HAP-1 (cell line): ENCODE measurements at regions not wholly inside any gene's neighbourhood (a gene's known extent, or its start where the extent isn't known, plus 50 kb on each side); places are given as distances from the start of the nearest gene placed in this dataset.

Experiments
- DNase-seq, 2 experiments: peaks; one replicate each; pipeline ENCODE4 v3.0.0-alpha.2; 2016 to 2020; ENCODE audit warnings: low spot score in 2 of 2
- H3K27me3 ChIP-seq: fragments of 250-450 bp; sonication (Bioruptor Pico); 2 replicates; pipeline ENCODE4 v1.5.1; 2020; ENCODE audit warnings: low read depth, mild to moderate bottlenecking, moderate library complexity
- H3K36me3 ChIP-seq: fragments of 250-450 bp; sonication (Bioruptor Pico); replicated peaks from 2 replicates; pipeline ENCODE4 v1.5.1; 2020; ENCODE audit warnings: mild to moderate bottlenecking
- H3K4me1 ChIP-seq: fragments of 250-450 bp; sonication (Bioruptor Pico); 2 replicates; pipeline ENCODE4 v1.5.1; 2020; ENCODE audit warnings: mild to moderate bottlenecking
- H3K4me3 ChIP-seq: fragments of 250-450 bp; sonication (Bioruptor Pico); 2 replicates; pipeline ENCODE4 v1.5.1; 2020; ENCODE audit warnings: mild to moderate bottlenecking, moderate library complexity
- H3K9me3 ChIP-seq: fragments of 250-450 bp; sonication (Bioruptor Pico); 2 replicates; pipeline ENCODE4 v1.5.1; 2020; ENCODE audit warnings: mild to moderate bottlenecking, moderate library complexity
- in situ Hi-C: fragments of 300-500 bp; cut with MboI; formaldehyde crosslinking; loops from 3 replicates; pipeline ENCODE4 v1.14.3; 2020; ENCODE audit warnings: low sequenced_read_pairs, inconsistent platforms, mixed read lengths

DNA sequence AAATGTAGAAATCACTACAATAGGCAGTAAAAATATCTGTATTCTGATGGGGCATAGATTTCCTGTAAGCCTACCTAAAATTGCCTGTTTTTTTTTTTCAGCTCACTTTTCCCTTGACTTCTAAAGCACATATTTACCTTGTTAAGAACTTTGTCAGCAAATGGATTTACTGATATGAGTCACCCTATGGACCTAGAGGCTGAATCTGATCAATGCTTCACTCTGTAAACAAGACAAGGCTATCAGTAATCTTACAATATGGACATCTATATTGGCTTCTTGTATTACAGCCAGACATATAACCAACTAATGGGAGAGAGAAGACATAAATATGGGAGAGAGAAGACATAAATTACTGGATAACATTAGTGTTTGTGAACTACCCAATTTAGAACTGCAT, 792.7 kb upstream of the CHD1 start:
- Histone ChIP-seq H3K4me1 (no peaks in the 10 kb centered on the region), H3K36me3 (no peaks in the 10 kb centered on the region), H3K27me3 (no peaks in the 10 kb centered on the region), H3K4me3 (no peak overlapping the region), H3K9me3 (no peaks in the 10 kb centered on the region)
- in situ Hi-C loops, result no loop called here
- DNase-seq, result no peak

DNA sequence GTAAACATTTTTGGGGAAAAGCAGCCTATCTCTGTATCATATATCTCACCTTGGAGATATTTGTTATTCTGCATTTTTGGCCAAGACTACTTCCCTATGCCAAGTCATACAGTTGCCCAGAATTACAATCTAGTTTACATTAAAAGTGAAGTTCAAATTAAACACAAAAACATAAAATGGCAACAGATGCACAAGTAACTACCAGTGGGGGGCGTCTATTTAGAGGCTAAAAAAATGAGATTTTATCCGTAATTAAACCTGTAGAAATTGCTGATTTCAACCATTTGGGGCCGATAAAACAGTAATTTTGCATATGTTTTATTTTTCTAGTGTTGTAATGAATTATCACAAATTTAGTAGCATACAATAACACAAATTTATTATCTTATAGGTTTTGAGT, 787.1 kb upstream of the CHD1 start:
- H3K9me3 ChIP-seq, result no peaks in the 10 kb centered on the region
- H3K4me3 ChIP-seq, result no peak overlapping the region
- H3K4me1 ChIP-seq, result no peaks in the 10 kb centered on the region
- in situ Hi-C loops, result no loop called here
- H3K36me3 ChIP-seq, result no peaks in the 10 kb centered on the region
- H3K27me3 ChIP-seq, result no peaks in the 10 kb centered on the region
- no peak for DNase-seq

DNA sequence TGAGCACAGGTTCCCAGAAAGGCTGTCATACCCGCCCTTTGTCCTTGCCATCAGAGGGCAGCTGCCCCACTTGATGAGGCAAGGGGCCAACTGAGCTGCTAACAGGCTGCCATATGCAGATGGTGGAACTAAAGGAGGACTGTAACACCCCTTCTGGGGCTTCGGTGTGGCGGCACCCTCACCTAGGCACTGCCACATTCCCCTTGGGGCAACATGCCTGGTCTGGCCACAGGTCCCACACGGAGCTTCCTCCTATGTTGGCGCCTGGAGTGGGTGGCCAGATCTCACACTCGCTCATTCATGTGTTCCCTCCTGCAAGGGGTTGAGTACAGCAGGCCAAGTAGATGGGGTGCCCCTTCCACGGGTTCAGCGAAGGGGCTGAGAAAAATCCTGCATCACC, 777.4 kb upstream of the CHD1 start:
- in situ Hi-C loops, result no loop called here
- no peak for DNase-seq
- no peak overlapping the region for H3K4me3 ChIP-seq
- H3K4me1 ChIP-seq, result no peaks in the 10 kb centered on the region
- H3K9me3 ChIP-seq, result no peaks in the 10 kb centered on the region
- H3K36me3 ChIP-seq, result no peaks in the 10 kb centered on the region
- no peaks in the 10 kb centered on the region for H3K27me3 ChIP-seq

DNA sequence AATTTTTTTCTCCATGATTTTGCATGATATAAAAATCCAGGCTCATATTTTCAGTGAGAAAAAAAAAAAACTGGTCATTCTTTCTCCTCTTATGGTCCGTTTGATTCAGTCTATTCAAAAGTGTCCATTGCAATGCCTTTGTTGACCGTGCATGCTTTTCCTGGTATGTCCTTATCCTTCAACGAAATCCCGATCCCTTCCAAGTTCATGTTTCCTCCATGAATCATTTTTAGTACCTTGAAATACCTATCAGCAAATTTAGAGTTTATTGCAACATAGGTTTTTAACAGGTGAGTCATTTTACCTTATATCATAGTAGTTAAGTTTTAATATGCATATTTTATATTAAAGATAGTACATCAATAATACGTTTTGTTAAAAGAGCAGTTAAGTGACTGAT, 773.8 kb upstream of the CHD1 start:
- no peak overlapping the region for H3K4me3 ChIP-seq
- H3K4me1 ChIP-seq, result no peaks in the 10 kb centered on the region
- no peaks in the 10 kb centered on the region for H3K27me3 ChIP-seq
- no peaks in the 10 kb centered on the region for H3K36me3 ChIP-seq
- H3K9me3 ChIP-seq, result no peaks in the 10 kb centered on the region
- in situ Hi-C loops, result no loop called here
- no peak for DNase-seq

DNA sequence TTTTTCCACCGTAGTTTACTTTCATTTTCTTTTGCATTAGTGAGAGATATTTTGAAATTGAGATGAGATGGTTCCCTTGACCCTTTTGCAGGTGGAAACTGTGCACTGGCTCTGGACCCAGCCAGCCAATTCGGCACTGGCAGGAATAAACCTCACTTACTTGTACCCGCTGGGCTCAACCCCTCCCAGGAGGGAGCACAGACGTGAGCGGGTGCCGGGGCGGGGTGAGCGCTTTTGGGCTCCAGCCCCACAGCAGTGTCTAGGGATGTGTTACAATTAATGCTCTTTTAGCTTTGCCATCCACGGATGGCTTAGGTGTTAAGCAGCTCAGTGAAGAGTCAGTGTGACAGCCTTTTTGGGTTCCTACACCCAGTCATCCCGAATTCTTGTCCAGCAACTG, 766.1 kb upstream of the CHD1 start:
- DNase-seq, result no peak
- Histone ChIP-seq H3K4me3 (no peak overlapping the region), H3K27me3 (no peaks in the 10 kb centered on the region), H3K4me1 (no peaks in the 10 kb centered on the region), H3K9me3 (no peaks in the 10 kb centered on the region), H3K36me3 (no peaks in the 10 kb centered on the region)
- in situ Hi-C loops, result no loop called here

DNA sequence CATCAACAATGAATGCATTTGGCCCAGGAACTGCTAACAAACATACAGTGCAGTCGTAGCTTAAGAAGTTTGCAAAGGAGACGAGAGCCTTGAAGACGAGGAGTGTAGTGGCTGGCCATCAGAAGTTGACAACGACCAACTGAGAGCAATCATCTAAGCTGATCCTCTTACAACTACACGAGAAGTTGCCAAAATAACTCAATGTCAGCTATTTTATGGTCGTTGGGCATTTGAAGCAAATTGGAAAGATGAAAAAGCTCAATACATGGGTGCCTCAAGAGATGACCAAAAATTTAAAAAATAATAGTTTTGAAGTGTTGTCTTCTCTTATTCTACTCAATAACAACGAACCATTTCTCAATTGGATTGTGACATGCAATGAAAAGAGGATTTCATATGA, 757.7 kb upstream of the CHD1 start:
- in situ Hi-C loops, result no loop called here

DNA sequence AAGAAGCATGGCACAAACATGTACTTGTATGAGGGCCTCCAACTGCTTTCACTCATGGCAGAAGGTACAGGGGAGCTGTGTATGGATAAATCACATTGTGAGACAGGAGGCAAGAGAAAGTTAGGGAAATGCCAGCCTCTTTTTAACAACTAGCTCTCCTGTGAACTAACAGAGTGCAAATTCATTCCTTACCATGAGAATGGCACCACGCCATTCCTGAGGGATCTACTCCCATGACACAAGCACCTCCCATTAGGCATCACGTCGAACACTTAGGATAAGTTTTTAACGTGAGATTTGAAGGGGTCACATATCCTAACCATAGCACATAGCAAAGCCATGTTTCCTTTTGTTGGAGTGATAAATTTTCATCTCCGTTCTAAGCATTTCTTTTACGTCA, 747.2 kb upstream of the CHD1 start:
- no peak for DNase-seq
- H3K36me3 ChIP-seq, result no peaks in the 10 kb centered on the region
- H3K4me3 ChIP-seq, result no peak overlapping the region
- H3K9me3 ChIP-seq, result no peaks in the 10 kb centered on the region
- in situ Hi-C loops, result no loop called here
- H3K4me1 ChIP-seq, result no peaks in the 10 kb centered on the region
- no peaks in the 10 kb centered on the region for H3K27me3 ChIP-seq

More for the DNA sequence above, 757.7 kb upstream of the CHD1 start:
- Histone ChIP-seq H3K4me3 (no peak overlapping the region), H3K4me1 (no peaks in the 10 kb centered on the region), H3K9me3 (no peaks in the 10 kb centered on the region), H3K27me3 (no peaks in the 10 kb centered on the region), H3K36me3 (no peaks in the 10 kb centered on the region)
- DNase-seq, result no peak

DNA sequence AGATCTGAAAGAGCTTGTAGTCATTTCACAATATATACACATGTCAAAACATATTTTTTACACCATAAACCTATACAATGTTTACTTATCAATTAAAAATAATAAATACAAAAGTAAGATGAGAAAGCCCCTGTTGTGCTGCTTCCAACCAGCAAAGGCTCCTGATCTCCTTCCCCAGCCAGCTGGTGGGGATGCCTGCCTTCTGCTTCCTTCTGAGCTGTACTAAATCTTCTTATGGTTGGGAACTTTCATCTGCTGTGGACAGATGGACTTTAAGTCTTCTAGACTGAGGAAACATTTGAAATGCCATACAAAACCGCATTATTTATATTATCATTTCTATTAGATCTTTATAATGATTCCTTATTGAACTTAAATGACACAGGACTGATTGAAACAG, 745.3 kb upstream of the CHD1 start:
- no peaks in the 10 kb centered on the region for H3K4me1 ChIP-seq
- in situ Hi-C loops, result no loop called here
- no peak for DNase-seq

DNA sequence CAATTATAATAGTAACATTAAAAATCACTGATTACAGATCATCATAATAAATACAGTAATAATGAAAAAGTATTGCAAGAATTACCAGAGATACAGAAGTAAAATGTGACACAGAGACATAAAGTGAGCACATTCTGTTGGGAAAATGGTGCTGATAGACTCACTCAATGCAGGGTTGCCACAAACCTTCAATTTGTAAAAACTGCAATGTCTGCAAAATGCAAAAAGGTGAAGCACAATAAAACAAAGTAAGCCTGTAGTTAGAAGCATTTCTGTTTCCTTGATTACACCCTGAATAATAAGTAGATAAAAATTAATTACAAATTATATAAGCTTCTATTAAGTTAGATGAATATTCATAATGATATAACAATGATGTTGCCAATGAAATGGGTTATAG, 736.2 kb upstream of the CHD1 start:
- no peaks in the 10 kb centered on the region for H3K4me1 ChIP-seq
- H3K27me3 ChIP-seq, result no peaks in the 10 kb centered on the region
- in situ Hi-C loops, result no loop called here
- DNase-seq, result no peak
- H3K9me3 ChIP-seq, result no peaks in the 10 kb centered on the region
- H3K4me3 ChIP-seq, result no peak overlapping the region
- H3K36me3 ChIP-seq, result no peaks in the 10 kb centered on the region

More for the DNA sequence above, 745.3 kb upstream of the CHD1 start:
- no peaks in the 10 kb centered on the region for H3K27me3 ChIP-seq
- no peaks in the 10 kb centered on the region for H3K9me3 ChIP-seq
- no peak overlapping the region for H3K4me3 ChIP-seq
- H3K36me3 ChIP-seq, result no peaks in the 10 kb centered on the region

DNA sequence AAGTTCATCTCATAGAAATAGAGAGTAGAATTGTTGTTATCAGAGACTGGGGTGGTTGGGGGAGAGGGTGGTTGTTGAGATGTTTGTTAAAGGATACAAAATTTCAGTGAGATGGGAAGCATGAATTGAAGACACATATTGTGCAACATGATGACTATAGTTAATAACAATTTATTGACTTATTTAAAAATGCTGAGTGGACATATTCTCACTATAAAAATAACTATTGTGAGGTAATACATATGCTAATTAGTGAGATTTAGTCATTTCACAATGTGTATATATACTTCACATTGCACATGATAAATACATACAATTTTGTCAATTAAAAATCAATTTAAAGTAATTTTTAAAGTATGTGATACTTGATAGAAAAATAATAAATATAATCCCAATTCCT, 722.5 kb upstream of the CHD1 start:
- DNase-seq, result no peak
- H3K4me1 ChIP-seq, result no peaks in the 10 kb centered on the region
- no peaks in the 10 kb centered on the region for H3K36me3 ChIP-seq
- H3K4me3 ChIP-seq, result no peak overlapping the region
- in situ Hi-C loops, result no loop called here
- no peaks in the 10 kb centered on the region for H3K27me3 ChIP-seq
- H3K9me3 ChIP-seq, result no peaks in the 10 kb centered on the region

DNA sequence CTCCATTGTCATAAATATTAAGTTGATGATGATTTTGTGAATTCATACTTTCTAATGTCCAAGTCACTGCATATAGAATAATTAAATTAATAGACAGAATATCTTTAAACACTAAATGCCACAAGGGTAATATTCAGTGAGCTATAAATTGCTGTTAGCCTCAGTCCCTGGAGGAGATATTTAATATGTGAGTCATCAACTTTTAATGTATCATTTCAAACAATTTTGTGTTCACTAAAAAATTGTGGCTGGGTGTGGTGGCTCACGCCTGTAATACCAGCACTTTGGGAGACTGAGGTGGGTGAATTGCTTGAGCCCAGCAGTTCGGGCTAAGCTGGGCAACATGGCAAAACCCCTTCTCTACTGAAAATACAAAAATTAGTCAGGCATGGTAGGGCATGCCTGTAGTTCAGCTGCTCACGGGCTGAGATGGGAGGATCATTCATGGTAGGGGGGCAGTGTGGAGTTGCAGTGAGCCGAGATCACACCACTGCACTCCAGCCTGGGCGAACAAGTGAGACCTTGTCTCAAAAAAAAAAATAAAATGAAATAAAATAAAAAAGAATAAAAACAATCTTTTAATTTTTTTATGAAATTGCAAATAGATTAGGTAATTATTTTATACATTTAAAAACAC, 717.3 kb upstream of the CHD1 start:
- no peak overlapping the region for H3K4me3 ChIP-seq
- DNase-seq, result no peak
- H3K4me1 ChIP-seq, result no peaks in the 10 kb centered on the region
- H3K9me3 ChIP-seq, result no peaks in the 10 kb centered on the region
- in situ Hi-C loops, result no loop called here
- no peaks in the 10 kb centered on the region for H3K36me3 ChIP-seq
- H3K27me3 ChIP-seq, result no peaks in the 10 kb centered on the region

DNA sequence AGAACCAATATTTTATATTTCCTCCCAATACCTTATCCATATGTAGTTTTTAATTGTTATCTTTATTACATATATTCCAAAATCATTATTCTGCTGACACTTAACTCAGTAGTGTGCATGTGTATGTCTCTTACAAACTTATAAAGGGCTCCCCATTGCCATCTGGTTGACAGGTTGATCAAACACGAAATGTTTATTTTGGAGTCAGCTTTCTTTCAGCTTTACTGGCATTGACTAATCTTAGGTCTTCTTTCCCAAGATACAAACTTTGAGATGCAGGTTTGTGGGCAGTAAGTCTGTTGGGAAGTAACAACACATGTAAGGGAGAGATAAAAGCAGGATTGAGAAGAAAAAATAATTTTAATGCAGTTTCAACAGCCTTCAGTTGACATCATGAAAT, 716.0 kb upstream of the CHD1 start:
- no peak for DNase-seq
- Histone ChIP-seq H3K4me1 (no peaks in the 10 kb centered on the region), H3K9me3 (no peaks in the 10 kb centered on the region), H3K4me3 (no peak overlapping the region), H3K27me3 (no peaks in the 10 kb centered on the region), H3K36me3 (no peaks in the 10 kb centered on the region)
- in situ Hi-C loops, result no loop called here

DNA sequence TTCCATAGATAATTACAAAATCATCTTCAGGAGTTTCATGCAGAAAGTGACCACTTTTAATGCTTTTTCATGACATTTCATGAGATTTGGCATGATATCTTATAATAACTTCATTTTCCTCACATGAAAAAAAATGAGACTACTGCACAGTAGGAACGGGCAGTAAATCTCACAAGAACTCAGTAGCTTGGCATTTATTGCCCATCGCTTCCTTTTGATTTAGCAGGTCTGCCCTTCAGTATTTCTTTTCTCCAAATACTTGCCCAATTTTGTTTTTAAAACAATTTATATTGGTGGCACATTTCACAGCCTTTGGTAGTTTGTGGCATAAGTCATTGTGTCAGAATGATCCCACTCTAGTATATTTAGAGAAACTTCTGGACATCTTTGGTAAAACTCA, 711.8 kb upstream of the CHD1 start:
- H3K4me3 ChIP-seq, result no peak overlapping the region
- in situ Hi-C loops, result no loop called here
- H3K27me3 ChIP-seq, result no peaks in the 10 kb centered on the region
- no peaks in the 10 kb centered on the region for H3K36me3 ChIP-seq
- H3K9me3 ChIP-seq, result no peaks in the 10 kb centered on the region
- no peak for DNase-seq
- H3K4me1 ChIP-seq, result no peaks in the 10 kb centered on the region

DNA sequence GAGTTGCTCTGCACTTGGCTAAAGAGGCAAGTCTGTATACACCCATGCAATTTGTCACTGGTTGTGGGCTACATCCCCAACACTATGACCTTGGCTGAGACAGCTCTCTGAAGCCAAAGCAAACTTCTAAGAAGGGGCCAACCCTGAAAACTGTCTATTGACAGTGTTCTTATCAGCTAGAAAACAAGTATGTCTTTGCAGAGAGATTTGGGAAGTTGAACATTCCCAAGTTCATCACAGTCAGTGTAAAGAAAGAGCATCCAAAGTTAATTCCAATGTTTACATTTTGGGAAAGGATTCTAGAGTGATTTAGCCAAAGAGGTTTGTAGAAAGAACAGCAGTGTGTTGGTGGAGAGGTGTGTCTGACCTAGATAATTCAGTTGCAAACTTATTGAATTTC, 711.1 kb upstream of the CHD1 start:
- H3K4me3 ChIP-seq, result no peak overlapping the region
- in situ Hi-C loops, result no loop called here
- no peaks in the 10 kb centered on the region for H3K27me3 ChIP-seq
- DNase-seq, result no peak
- no peaks in the 10 kb centered on the region for H3K36me3 ChIP-seq
- H3K4me1 ChIP-seq, result no peaks in the 10 kb centered on the region
- H3K9me3 ChIP-seq, result no peaks in the 10 kb centered on the region

DNA sequence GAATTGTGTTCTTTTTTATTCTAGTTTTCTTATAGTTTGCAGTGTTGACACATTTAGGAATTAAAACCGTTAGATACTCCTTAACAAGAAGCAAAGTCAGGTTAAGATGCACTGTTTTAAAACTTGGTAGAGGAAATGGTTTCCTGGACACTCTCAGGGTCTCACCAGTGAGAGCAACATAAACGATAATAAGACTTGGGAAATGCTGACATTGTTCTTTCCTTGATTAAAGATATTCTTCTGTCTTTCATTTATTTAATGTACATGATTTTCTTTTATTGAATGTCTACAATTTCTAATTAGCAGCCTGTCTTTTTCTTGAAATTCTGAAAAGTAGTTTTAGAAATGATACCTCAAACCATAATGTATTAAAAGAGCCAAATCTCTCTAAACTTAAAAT, 707.9 kb upstream of the CHD1 start:
- no peaks in the 10 kb centered on the region for H3K27me3 ChIP-seq
- no peaks in the 10 kb centered on the region for H3K4me1 ChIP-seq
- DNase-seq, result no peak
- no peaks in the 10 kb centered on the region for H3K36me3 ChIP-seq
- H3K4me3 ChIP-seq, result no peak overlapping the region
- in situ Hi-C loops, result no loop called here
- no peaks in the 10 kb centered on the region for H3K9me3 ChIP-seq
